MM.1S (cell line): ENCODE measurements at regions not wholly inside any gene's neighbourhood (a gene's known extent, or its start where the extent isn't known, plus 50 kb on each side); places are given as distances from the start of the nearest gene placed in this dataset.

Source experiments
- DNase-seq: peaks from one replicate; pipeline ENCODE4 v3.0.0-alpha.2; 2015
- H2AFZ ChIP-seq: fragments of 300-600 bp; sonication (generic); 2 replicates; pipeline ENCODE4 v1.6.0; 2016; ENCODE audit warnings: antibody characterized with exemption, low read length
- H3F3A ChIP-seq: fragments of 300-600 bp; sonication (generic); 2 replicates; pipeline ENCODE4 v1.6.1; 2016; ENCODE audit warnings: mild to moderate bottlenecking, antibody characterized with exemption, low read length, moderate library complexity, mixed read lengths; ENCODE audit not compliant: insufficient read depth
- H3K27ac ChIP-seq: fragments of 300-600 bp; sonication (generic); 2 replicates; pipeline ENCODE4 v1.5.1; 2016; ENCODE audit warnings: mild to moderate bottlenecking, low read length
- H3K27me3 ChIP-seq: fragments of 300-600 bp; sonication (generic); replicated peaks from 2 replicates; pipeline ENCODE4 v1.6.0; 2016; ENCODE audit warnings: low read length; ENCODE audit not compliant: insufficient read depth
- H3K36me3 ChIP-seq: fragments of 300-600 bp; sonication (generic); replicated peaks from 2 replicates; pipeline ENCODE4 v1.6.1; 2016; ENCODE audit warnings: mild to moderate bottlenecking, low read length, mixed read lengths; ENCODE audit not compliant: insufficient read depth
- H3K4me1 ChIP-seq: fragments of 300-600 bp; sonication (generic); 2 replicates; pipeline ENCODE4 v1.6.1; 2016; ENCODE audit warnings: low read length, mixed read lengths
- H3K4me2 ChIP-seq: fragments of 300-600 bp; sonication (generic); 2 replicates; pipeline ENCODE4 v1.6.0; 2016; ENCODE audit warnings: low read depth, low read length
- H3K4me3 ChIP-seq: fragments of 300-600 bp; sonication (generic); 2 replicates; pipeline ENCODE4 v1.5.1; 2016; ENCODE audit warnings: low read length, mixed read lengths
- H3K79me2 ChIP-seq: fragments of 300-600 bp; sonication (generic); 2 replicates; pipeline ENCODE4 v1.6.1; 2016; ENCODE audit warnings: mixed run types, low read length, mixed read lengths
- H3K9ac ChIP-seq: fragments of 300-600 bp; sonication (generic); 2 replicates; pipeline ENCODE4 v1.6.1; 2016; ENCODE audit warnings: low read length, mixed read lengths
- H3K9me2 ChIP-seq: fragments of 300-600 bp; sonication (generic); replicated peaks from 2 replicates; pipeline ENCODE4 v1.6.1; 2016; ENCODE audit warnings: mild to moderate bottlenecking, low read length, mixed read lengths; ENCODE audit not compliant: insufficient read depth
- H3K9me3 ChIP-seq: fragments of 300-600 bp; sonication (generic); replicated peaks from 2 replicates; pipeline ENCODE4 v1.6.1; 2016; ENCODE audit warnings: mild to moderate bottlenecking, low read length, mixed read lengths; ENCODE audit not compliant: insufficient read depth
- H4K20me1 ChIP-seq: fragments of 300-600 bp; sonication (generic); 2 replicates; pipeline ENCODE4 v1.6.1; 2016; ENCODE audit warnings: mild to moderate bottlenecking, low read length, moderate library complexity, mixed read lengths; ENCODE audit not compliant: insufficient read depth
- EZH2 ChIP-seq: fragments of 300-600 bp; sonication (generic); optimal IDR thresholded peaks from 2 replicates; pipeline ENCODE3; 2017; ENCODE audit warnings: low read depth, mild to moderate bottlenecking, antibody characterized with exemption, low read length, mixed read lengths
- EZH2phosphoT487 ChIP-seq: fragments of 300-600 bp; sonication (generic); IDR thresholded peaks from 2 replicates; pipeline ENCODE4 v1.6.1; 2018; ENCODE audit warnings: antibody characterized with exemption, low read length
- TF ChIP-seq, protein P1 (sequence below): fragments of 300-600 bp; sonication (generic); IDR thresholded peaks from 2 replicates; pipeline ENCODE4 v1.5.1; 2016; ENCODE audit warnings: antibody characterized with exemption, low read length, mixed read lengths

DNA sequence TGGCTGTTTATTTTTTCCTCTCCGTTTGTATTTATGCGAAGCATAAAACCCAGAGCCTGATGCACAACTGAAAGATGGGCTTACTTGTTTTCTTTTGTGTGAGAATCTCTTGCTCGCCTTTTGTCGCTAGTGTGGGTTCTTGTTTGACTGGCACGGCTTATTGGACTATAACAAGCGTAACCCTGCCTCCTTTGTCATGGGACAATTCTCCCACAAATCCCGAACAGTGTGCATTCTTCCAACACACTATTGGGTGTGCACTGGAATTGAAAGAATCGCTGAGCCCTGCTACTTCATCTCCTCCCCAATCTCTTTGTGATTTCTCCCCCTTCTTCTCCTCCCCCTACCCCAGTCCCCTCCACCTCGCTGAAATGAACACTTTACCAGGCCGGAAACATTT is 110.8 kb downstream of the ZIC5 start:
- Histone ChIP-seq H3K27me3 (peaks cover 23% of the 10 kb centered on the region), H3K27ac (no peak overlapping the region), H2AFZ (no peak overlapping the region), H3K36me3 (no peaks in the 10 kb centered on the region), H3K9me2 (no peaks in the 10 kb centered on the region), H4K20me1 (0 out of 2 replicates have a peak, but pooled peaks cover 5% of the 10 kb centered on the region), H3F3A (peaks cover 22% of the 10 kb centered on the region), H3K4me3 (no peak overlapping the region), H3K9me3 (no peaks in the 10 kb centered on the region), H3K4me2 (no peak overlapping the region), H3K4me1 (peaks cover 25% of the 10 kb centered on the region), H3K9ac (no peak overlapping the region), H3K79me2 (no peaks in the 10 kb centered on the region)
- TF ChIP-seq, protein P1, sequence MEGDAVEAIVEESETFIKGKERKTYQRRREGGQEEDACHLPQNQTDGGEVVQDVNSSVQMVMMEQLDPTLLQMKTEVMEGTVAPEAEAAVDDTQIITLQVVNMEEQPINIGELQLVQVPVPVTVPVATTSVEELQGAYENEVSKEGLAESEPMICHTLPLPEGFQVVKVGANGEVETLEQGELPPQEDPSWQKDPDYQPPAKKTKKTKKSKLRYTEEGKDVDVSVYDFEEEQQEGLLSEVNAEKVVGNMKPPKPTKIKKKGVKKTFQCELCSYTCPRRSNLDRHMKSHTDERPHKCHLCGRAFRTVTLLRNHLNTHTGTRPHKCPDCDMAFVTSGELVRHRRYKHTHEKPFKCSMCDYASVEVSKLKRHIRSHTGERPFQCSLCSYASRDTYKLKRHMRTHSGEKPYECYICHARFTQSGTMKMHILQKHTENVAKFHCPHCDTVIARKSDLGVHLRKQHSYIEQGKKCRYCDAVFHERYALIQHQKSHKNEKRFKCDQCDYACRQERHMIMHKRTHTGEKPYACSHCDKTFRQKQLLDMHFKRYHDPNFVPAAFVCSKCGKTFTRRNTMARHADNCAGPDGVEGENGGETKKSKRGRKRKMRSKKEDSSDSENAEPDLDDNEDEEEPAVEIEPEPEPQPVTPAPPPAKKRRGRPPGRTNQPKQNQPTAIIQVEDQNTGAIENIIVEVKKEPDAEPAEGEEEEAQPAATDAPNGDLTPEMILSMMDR, result no peak
- TF ChIP-seq EZH2phosphoT487, result no peak
- TF ChIP-seq EZH2, result no peak
- no peak for DNase-seq

DNA sequence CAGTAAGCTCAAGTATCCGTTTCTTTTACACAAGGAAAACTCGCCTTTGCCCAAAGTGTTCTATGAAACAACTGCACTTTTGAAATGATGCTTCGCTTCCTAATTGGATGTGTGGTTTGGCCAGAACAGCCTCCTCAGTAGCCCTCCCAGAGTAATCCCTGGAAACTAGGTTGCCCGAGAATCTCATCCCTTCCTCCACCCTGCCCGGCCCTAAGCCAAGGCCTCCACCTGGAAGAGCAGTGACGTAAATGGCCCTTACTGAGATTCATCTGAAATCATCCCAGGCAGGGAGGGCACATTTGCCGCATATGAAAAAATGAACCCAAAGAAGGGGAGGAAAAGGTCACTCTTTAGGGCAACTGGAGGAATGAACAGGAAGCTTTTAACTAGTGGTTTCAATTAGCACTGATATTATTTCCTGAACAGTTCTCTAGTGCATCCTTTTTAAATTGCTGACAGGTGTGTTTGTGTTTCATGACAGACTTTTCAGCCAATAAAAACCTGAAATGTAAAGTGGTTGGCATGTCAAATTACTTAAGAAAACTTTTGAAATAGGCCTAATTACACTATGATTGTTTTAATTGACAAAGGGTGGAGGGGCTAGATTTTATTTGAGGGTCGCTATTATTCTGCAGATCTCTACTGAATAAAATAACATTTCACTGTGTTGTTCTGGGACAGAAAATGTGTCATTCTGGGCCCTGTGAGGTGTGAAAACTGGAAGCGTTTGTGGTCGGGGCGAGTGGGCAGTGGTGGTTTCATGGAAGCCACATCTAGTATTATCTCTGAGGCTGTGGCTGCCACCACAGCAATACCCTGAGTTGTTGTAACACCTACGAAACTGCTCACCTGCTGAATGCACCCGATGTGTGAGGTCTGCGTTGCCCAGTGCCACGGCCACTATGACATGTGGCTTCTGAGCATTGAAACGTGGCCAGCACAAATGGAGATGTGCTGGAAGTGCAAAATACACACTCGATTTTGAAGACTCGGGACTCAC is 112.1 kb downstream of the ZIC5 start:
- TF ChIP-seq EZH2phosphoT487 (no peak), EZH2 (no peak)
- TF ChIP-seq, protein P1, result no peak
- peak; percentile 94 for DNase-seq
- H3K27ac ChIP-seq, result peak overlapping the region; percentile 65

DNA sequence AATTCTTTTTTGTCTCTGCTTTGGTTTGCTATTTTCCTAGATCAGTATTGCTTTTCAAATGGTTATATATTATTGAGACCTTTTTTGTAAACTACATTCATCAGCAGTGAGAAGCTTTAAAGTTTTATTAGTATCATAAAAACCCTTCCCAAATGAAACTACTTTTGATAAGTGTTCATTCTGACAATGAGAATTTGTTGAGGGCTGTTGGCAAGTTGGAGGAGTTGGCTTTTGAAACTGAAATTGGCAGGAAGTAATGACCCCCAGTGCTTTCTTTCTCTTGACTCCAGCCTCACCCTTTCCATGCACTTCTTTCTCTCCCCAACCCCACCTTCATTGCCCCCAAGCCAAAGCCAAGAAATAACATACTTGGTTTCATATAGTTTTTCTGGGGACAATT is 113.8 kb downstream of the ZIC5 start:
- Histone ChIP-seq H3K4me1 (peaks cover 25% of the 10 kb centered on the region), H3K9me2 (no peaks in the 10 kb centered on the region), H3K4me3 (no peak overlapping the region), H3K79me2 (no peaks in the 10 kb centered on the region), H3K27ac (no peak overlapping the region), H3F3A (peaks cover 22% of the 10 kb centered on the region), H3K27me3 (peaks cover 23% of the 10 kb centered on the region), H3K4me2 (no peak overlapping the region), H3K36me3 (no peaks in the 10 kb centered on the region), H3K9ac (no peak overlapping the region), H3K9me3 (no peaks in the 10 kb centered on the region), H4K20me1 (0 out of 2 replicates have a peak, but pooled peaks cover 5% of the 10 kb centered on the region), H2AFZ (no peak overlapping the region)
- TF ChIP-seq, protein P1, result no peak
- TF ChIP-seq EZH2phosphoT487, result no peak
- TF ChIP-seq EZH2, result no peak
- no peak for DNase-seq

More for the DNA sequence above, 112.1 kb downstream of the ZIC5 start:
- H3K27me3 ChIP-seq, result peaks cover 23% of the 10 kb centered on the region
- H3K9ac ChIP-seq, result no peak overlapping the region
- no peaks in the 10 kb centered on the region for H3K9me3 ChIP-seq
- no peaks in the 10 kb centered on the region for H3K36me3 ChIP-seq
- H3K4me2 ChIP-seq, result peak overlapping the region; percentile 69
- H3K79me2 ChIP-seq, result no peaks in the 10 kb centered on the region
- H4K20me1 ChIP-seq, result 0 out of 2 replicates have a peak, but pooled peaks cover 5% of the 10 kb centered on the region
- H3K4me1 ChIP-seq, result peaks cover 25% of the 10 kb centered on the region
- H3K4me3 ChIP-seq, result peak overlapping the region; percentile 8; the same call in 1 of the 2 replicates
- H2AFZ ChIP-seq, result no peak overlapping the region
- H3K9me2 ChIP-seq, result no peaks in the 10 kb centered on the region
- peaks cover 22% of the 10 kb centered on the region for H3F3A ChIP-seq
